Astrocyte of the cerebellum (primary cell): ENCODE measurements at regions not wholly inside any gene's neighbourhood (a gene's known extent, or its start where the extent isn't known, plus 50 kb on each side); places are given as distances from the start of the nearest gene placed in this dataset.

Experiments
- DNase-seq: peaks from one replicate; pipeline ENCODE4 v3.0.0-alpha.2; 2011; ENCODE audit warnings: low read depth
- H3K4me3 ChIP-seq: 2 replicates; pipeline ENCODE4 v1.5.1; 2011; ENCODE audit warnings: mild to moderate bottlenecking, low read depth, low read length, moderate library complexity
- in situ Hi-C: cut with HindIII; loops from 2 replicates; pipeline ENCODE4 v1.10.0; 2017; ENCODE audit warnings: low sequenced_read_pairs
- TF ChIP-seq, protein P1 (sequence below): IDR thresholded peaks from 2 replicates; pipeline ENCODE4 v1.5.1; 2012; ENCODE audit warnings: low read length, low read depth, moderate library complexity, mild to moderate bottlenecking; ENCODE audit errors: missing control alignments

DNA sequence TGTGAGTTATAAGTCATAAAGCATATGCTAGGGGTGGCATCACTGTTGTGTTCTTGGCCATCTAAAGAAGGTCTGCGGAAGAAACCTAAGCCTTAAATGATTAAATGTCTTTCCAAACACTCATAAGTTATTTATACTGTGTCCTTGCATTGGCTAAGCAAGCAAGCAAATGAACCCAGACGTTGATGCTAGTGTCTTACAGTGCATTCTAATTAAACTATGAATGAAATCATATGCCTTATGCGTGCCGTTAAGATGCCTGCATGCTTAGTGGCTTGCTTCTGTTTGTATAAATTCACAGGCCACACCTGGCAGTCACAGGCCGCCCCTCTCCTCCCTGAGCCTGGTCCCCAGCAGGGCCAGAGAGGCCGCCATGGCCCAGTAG lies 49.9 kb downstream of the RIN2 start:
- TF ChIP-seq, protein P1, sequence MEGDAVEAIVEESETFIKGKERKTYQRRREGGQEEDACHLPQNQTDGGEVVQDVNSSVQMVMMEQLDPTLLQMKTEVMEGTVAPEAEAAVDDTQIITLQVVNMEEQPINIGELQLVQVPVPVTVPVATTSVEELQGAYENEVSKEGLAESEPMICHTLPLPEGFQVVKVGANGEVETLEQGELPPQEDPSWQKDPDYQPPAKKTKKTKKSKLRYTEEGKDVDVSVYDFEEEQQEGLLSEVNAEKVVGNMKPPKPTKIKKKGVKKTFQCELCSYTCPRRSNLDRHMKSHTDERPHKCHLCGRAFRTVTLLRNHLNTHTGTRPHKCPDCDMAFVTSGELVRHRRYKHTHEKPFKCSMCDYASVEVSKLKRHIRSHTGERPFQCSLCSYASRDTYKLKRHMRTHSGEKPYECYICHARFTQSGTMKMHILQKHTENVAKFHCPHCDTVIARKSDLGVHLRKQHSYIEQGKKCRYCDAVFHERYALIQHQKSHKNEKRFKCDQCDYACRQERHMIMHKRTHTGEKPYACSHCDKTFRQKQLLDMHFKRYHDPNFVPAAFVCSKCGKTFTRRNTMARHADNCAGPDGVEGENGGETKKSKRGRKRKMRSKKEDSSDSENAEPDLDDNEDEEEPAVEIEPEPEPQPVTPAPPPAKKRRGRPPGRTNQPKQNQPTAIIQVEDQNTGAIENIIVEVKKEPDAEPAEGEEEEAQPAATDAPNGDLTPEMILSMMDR: no peak
- in situ Hi-C loops: no loop called here
- no peak for DNase-seq

DNA sequence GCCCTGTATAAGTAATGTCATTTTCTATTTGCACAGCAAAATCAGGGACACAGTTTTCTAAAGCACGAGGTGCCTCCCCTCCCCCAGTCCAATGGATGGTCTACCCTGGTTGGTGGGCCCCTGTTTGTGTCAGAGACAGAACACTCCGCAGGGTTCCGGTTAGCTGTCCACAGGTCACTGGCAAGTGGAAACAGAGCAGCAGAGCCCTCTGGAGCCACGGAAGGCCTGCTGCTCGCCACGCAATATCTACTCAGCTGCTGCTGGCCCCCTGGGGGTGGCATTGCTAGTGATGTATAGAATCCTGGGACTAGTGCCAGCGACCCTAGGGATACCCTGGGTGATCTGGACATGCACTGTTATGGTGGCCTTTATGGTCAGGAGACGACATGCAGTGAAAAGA lies 50.4 kb downstream of the RIN2 start:
- TF ChIP-seq, protein P1: no peak
- no peak overlapping the region for H3K4me3 ChIP-seq
- DNase-seq: no peak
- in situ Hi-C loops: no loop called here

More for the DNA sequence above, 49.9 kb downstream of the RIN2 start:
- H3K4me3 ChIP-seq: no peak overlapping the region

DNA sequence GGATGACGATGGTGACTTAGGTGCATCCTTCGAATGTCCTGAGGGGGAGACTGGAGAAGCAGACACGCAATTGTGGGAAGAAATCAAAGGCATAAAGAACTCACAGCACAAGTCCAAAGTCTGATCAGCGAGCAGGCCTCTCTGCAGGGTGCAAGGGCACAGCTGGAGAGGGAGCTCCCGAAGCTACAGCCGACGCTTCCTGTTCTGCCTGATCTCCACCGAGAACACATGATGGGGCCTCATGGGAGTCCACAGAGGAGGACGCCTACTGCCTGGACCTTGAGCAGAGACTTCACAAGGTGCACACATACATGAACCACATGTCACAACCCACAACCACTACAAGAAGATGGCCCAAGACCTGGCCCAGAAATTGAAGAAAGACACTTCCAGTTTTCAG lies 51.4 kb downstream of the RIN2 start:
- TF ChIP-seq, protein P1: no peak
- in situ Hi-C loops: no loop called here
- H3K4me3 ChIP-seq: no peak overlapping the region
- DNase-seq: no peak

DNA sequence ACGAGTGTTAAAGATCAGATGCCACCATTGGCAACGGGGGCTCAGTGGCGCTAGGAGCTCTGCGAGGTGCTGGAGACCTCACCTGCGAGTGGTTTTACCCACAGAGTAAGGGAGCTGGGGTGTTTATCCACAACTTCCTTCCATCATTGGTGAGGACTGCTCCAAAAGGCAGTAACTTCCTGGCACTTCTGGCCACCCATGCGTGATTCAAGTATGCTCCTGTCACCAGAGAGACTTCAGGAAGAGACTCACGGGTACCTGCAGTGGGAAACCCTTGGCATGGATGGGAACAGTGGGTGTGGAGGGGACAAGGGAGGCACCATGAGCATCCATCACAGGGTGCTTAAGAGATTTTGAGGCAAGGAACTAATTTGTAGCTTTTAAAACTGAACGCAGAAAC lies 53.2 kb downstream of the RIN2 start:
- in situ Hi-C loops: no loop called here
- H3K4me3 ChIP-seq: no peak overlapping the region
- DNase-seq: no peak
- TF ChIP-seq, protein P1: no peak

DNA sequence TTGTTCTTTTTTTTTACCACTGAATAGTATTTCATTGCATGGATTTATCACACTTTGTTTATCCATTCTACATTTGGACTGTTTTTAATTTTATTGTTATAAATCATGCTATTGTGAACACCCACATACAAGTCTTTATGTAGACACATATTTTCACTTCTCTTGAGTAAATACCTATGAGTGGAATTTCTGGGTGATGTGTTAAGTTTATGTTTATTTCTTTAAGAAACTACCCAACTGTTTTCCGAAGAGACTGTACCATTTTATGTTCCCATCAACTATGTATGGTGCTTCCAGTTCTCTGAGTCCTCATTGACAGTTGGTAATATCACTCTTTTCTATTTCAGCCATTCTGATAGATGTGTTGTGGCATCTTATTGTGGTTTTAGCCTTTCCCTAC lies 54.0 kb downstream of the RIN2 start:
- no peak overlapping the region for H3K4me3 ChIP-seq
- DNase-seq: no peak
- TF ChIP-seq, protein P1: no peak
- in situ Hi-C loops: no loop called here

DNA sequence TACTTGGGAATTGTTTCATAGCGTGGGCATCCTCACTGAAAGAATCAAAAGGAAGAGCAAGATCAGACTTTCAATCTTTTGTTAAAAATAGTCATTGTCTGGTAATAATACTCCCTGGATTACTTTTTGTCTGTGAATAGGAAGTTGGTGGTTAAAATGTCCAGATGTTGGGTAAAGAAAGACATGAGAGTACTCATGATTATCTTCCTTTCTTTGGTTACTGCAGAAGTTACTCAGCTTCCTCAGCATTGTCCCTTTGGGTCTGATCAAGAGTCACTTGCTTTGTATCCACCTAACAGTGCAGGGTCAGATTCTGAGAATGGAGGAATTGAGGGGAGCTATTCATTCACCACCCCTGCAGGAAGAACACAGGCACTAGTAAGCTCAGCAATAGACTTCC lies 54.6 kb downstream of the RIN2 start:
- in situ Hi-C loops: no loop called here
- H3K4me3 ChIP-seq: no peak overlapping the region
- TF ChIP-seq, protein P1: no peak
- no peak for DNase-seq

DNA sequence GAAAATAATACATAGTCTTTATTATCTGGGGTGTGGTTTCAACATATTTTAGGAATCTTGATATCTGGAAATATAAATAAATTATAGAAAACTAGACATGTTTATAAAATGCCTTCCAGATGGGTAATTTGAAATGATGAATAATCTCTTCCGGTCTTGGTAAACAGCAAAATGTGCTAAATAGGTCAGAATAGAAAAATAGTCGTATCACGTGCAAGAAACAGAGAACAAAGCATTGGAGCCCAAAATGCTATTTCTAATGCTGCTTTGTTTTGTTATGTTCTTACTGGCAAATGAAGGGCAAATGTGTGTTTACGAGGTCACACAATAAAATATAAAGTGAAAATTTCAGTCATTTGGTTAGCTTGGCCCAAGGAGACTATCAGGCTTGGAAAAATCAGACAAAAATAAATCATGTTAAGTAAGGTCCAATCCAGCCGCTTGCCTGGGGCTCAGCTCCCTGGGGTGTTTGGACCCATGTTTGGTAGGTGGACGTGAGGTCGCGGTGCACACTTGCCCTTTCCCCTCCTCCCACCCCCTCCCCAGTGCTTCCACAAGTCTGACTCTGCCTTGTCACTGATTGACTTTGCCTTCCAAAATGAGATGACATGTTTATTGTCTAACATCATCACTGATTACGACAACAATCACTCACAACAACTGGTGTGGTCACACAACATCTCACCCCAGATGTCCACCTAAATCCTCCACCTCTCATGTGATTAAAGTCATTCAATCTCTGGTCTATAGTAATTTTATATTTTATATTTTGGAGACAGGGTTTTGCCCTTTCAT lies 56.0 kb downstream of the RIN2 start:
- no peak for DNase-seq

More for the DNA sequence above, 56.0 kb downstream of the RIN2 start:
- no peak overlapping the region for H3K4me3 ChIP-seq
- in situ Hi-C loops: no loop called here
- TF ChIP-seq, protein P1: no peak
